GM19455 (cell line): ENCODE measurements at regions not wholly inside any gene's neighbourhood (a gene's known extent, or its start where the extent isn't known, plus 50 kb on each side); places are given as distances from the start of the nearest gene placed in this dataset.

Experiments
- ATAC-seq: cut with Tn5 transposase; IDR thresholded peaks from one replicate; pipeline ENCODE4 v1.9.1; 2021; ENCODE audit not compliant: unreplicated experiment

- no peak for ATAC-seq
Measured at GRCh38 chr10:78312197-78313047, 278.8 kb downstream of the RPS24 start.

DNA sequence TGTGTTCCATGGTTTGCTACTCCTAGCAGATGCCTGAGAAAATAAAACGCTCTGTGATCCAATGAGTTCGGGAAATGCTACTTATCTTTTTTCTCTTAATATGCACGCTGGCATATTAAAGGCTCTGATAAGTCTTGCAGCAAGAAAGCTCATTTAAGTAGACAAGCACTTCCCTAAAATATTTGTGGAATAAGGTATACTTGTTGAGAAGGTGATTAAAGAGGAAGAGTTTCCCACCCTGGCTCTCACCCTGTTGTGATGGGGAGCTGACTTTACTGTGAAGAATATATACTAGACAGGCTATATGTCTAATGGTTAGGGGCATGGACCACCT is 279.4 kb downstream of the RPS24 start:
- no peak for ATAC-seq

DNA sequence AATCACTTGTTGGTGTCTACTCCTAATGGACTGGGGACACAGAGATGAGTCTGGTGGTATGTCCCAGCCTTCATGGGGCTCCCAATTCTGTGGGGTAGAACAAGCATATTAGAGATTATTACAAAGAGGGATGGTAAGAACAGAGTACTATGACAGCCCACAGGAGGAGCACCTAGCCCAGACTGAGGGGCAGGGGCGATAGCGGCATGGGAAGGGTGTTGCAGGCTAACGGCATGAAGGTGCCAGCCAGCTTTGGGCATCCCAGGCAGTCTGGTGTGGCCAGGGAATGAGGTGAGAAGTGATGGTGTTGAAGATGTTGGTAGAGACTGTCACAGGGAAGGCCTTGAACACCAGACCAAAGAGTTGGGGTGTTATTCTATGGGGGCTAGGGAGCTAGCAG is 280.0 kb downstream of the RPS24 start:
- ATAC-seq: no peak

DNA sequence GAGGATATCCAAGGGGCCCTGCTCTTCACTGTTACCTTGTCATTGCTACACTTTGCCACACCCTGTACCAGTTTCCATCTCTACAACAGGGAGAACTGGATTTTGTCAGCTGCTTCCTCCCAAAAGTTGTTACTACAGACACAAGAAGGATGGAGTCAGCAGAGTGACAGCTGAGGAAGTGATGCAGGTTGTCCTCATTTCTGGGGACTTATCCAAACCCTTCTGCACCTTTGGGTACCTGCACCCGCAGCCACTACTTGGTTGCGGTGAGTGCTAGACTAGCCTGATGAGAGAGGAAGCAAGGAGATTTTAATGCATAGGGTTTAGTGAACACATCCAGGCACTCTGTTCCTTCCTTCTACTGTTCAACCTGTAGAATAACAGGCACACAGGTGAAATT is 281.0 kb downstream of the RPS24 start:
- no peak for ATAC-seq

DNA sequence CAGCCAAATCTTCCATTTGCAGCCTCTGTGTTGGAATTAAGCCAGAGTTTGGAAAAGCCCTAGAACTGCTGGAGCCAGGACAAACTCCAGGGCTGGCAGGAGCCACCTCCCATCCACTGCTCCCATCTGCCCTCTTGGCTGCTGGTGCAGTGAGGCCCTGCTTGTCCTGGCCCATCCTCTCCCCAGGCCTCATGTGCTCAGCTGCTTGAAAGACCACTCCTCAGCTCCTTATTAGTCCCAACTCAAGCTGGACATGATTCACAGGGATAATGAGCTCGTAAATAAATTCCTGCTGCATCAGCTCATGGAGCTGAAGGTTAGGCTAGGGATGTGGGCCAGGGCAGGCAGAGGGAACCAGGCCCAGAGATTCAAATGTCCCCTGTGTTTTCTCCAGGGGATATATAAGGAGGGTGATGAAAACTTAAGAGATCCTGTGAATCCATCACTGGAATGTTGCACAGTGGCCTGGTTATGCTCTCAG is 282.8 kb downstream of the RPS24 start:
- no peak for ATAC-seq

- no peak for ATAC-seq
Measured at GRCh38 chr10:78318305-78318704, 284.6 kb downstream of the RPS24 start.

- ATAC-seq: no peak
Measured at GRCh38 chr10:78319371-78319770, 285.7 kb downstream of the RPS24 start.

- ATAC-seq: no peak
Measured at GRCh38 chr10:78319841-78320240, 286.2 kb downstream of the RPS24 start.

DNA sequence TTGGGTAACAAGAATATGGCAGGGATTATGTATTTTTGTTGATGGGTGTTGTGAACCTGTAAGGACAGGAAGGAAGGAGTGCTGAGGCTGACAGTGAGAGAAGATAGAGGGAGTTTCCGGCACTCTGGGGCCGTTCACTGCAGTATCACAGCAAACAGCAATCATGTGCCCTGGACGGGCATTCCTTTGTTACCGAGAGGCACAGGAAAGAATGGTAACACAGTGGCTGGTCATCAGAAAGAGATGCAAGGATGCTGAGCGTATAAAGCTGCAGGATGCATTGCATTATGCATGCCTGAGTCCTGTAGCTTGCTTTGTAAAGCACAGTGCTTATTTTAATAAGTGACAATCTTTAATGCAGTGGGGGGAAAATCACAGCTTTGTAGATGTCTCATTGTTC is 286.8 kb downstream of the RPS24 start:
- ATAC-seq: no peak

- ATAC-seq: no peak
Measured at GRCh38 chr10:78321000-78321399, 287.3 kb downstream of the RPS24 start.

- ATAC-seq: no peak
Measured at GRCh38 chr10:78321500-78321899, 287.8 kb downstream of the RPS24 start.

GRCh38 chr10:78326372-78326771 is 292.7 kb downstream of the RPS24 start:
- ATAC-seq: no peak

- ATAC-seq: no peak
Measured at GRCh38 chr10:78327778-78328591, 294.3 kb downstream of the RPS24 start.

GRCh38 chr10:78328592-78329404 is 295.1 kb downstream of the RPS24 start:
- no peak for ATAC-seq

- ATAC-seq: no peak
Measured at GRCh38 chr10:78330884-78331283, 297.2 kb downstream of the RPS24 start.

DNA sequence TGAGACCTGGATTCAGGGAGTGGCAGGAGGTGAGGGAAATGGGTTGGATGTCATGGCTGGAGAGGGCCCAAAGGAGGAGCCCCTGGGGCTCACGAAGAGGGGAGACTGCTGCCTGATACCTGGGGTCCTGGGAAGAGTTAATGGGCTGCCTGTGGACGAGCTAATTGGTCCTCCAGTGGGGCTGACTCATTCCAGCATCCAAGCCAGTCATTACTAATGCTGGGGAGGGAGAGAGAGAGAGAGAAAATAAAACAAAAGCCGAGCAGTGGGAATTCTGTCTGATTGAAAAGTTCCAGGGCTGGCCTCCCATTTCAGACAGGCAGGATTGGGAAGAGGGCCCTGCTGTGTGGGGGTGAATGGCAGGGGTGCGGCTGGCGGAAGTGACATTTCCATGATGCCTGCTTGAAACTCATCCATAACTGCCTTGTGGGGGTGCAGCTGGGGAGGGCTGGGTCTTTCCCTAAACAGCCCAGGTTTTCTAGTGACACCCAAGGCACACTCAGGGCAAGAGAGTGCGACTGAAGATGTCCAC is 297.8 kb downstream of the RPS24 start:
- no peak for ATAC-seq

- no peak for ATAC-seq
Measured at GRCh38 chr10:78332012-78332411, 298.3 kb downstream of the RPS24 start.

DNA sequence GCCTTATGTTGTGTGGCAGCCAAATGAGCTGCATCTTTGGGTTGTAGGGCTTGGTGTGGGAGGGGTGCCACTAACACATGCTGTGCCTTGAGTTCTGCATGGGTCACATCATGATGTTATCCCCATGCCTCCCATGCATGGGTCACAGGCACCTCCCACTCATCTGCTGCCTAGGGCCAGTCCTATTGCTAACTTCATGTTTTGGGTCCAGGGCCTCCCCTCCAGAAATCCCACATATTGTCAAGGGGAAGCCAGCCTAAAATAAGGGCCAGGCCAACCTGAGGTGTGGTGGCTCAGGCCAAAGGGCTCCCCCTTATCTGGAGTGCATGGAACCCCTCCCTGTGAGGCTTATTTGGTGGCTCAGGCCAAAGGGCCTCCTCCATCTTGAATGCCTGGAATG is 299.0 kb downstream of the RPS24 start:
- ATAC-seq: no peak

GRCh38 chr10:78333362-78334143 is 299.9 kb downstream of the RPS24 start:
- ATAC-seq: no peak

DNA sequence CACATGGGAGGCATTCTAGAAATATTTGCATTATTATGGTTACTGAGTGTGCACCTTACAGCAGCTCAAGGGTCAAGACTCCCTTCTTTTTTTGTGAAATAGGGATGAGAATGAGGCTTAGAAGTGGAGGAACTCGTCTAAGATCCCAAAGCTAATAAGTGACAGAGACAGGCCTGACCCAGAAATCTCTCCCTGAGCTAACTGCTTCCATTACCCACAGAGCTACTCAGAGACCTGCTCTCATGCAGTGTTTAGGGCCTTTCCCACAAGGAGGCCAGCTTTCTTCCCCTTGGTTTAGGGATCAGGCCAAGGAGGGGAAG is 301.7 kb downstream of the RPS24 start:
- ATAC-seq: no peak
